Mesenchymal stem cell (in vitro differentiated cells and primary cell): ENCODE measurements at regions not wholly inside any gene's neighbourhood (a gene's known extent, or its start where the extent isn't known, plus 50 kb on each side); places are given as distances from the start of the nearest gene placed in this dataset.

ENCODE experiments used
- DNase-seq: peaks from one replicate; pipeline ENCODE4 v3.0.0-alpha.2; 2013
- H2AFZ ChIP-seq: one replicate; pipeline ENCODE4 v1.6.1; 2013; ENCODE audit warnings: low read depth, mild to moderate bottlenecking, control low read depth, inconsistent platforms, low read length, moderate library complexity
- H2AK5ac ChIP-seq: 2 replicates; pipeline ENCODE4 v1.6.1; 2013; ENCODE audit warnings: low read length, moderate library complexity, mild to moderate bottlenecking, inconsistent platforms; ENCODE audit not compliant: severe bottlenecking
- H2BK120ac ChIP-seq: one replicate; pipeline ENCODE4 v1.6.1; 2013; ENCODE audit warnings: low read depth, mild to moderate bottlenecking, inconsistent platforms, low read length, moderate library complexity
- H2BK12ac ChIP-seq, 2 experiments: one replicate each; pipeline ENCODE4 v1.6.1; 2013; ENCODE audit warnings: inconsistent platforms in 2 of 2, low read length in 2 of 2, mild to moderate bottlenecking in 2 of 2, moderate library complexity in 2 of 2, control low read depth in 1 of 2
- H2BK15ac ChIP-seq: one replicate; pipeline ENCODE4 v1.6.1; 2013; ENCODE audit warnings: mild to moderate bottlenecking, low read depth, inconsistent platforms; ENCODE audit not compliant: poor library complexity, severe bottlenecking
- H2BK5ac ChIP-seq: 2 replicates; pipeline ENCODE4 v1.6.1; 2013; ENCODE audit warnings: low read depth, mild to moderate bottlenecking, low read length, control low read depth, inconsistent platforms; ENCODE audit not compliant: poor library complexity, severe bottlenecking
- H3K14ac ChIP-seq, 2 experiments: one replicate each; pipeline ENCODE4 v1.6.1; 2013; ENCODE audit warnings: inconsistent platforms in 2 of 2, low read length in 2 of 2, control low read depth in 1 of 2, mild to moderate bottlenecking in 1 of 2, moderate library complexity in 1 of 2
- H3K18ac ChIP-seq, 2 experiments: one replicate each; pipeline ENCODE4 v1.6.1; 2013; ENCODE audit warnings: inconsistent platforms in 2 of 2, low read length in 2 of 2, control low read depth in 1 of 2, low read depth in 1 of 2, mild to moderate bottlenecking in 1 of 2
- H3K23ac ChIP-seq, 2 experiments: one replicate each; pipeline ENCODE4 v1.6.1; 2013; ENCODE audit warnings: inconsistent platforms in 2 of 2, low read length in 2 of 2, mild to moderate bottlenecking in 2 of 2, moderate library complexity in 2 of 2, control low read depth in 1 of 2
- H3K27ac ChIP-seq: 2 replicates; pipeline ENCODE4 v1.5.1; 2013; ENCODE audit warnings: mild to moderate bottlenecking, moderate library complexity, low read length, control low read depth, inconsistent platforms; ENCODE audit not compliant: poor library complexity, severe bottlenecking
- H3K27me3 ChIP-seq, 2 experiments: 2 replicates each; pipeline versions ENCODE4 v1.6.1 to v1.7.0; 2013; ENCODE audit warnings: low read length in 2 of 2, mild to moderate bottlenecking in 2 of 2, moderate library complexity in 2 of 2, control low read depth in 1 of 2, inconsistent platforms in 1 of 2; ENCODE audit not compliant: control insufficient read depth in 1 of 2, insufficient read depth in 1 of 2
- H3K36me3 ChIP-seq, 2 experiments: 2 replicates each; pipeline versions ENCODE4 v1.6.1 to v1.7.0; 2013; ENCODE audit warnings: low read length in 2 of 2, control low read depth in 1 of 2, inconsistent platforms in 1 of 2, low read depth in 1 of 2, mild to moderate bottlenecking in 1 of 2; ENCODE audit not compliant: insufficient read depth in 2 of 2, control insufficient read depth in 1 of 2
- H3K4ac ChIP-seq, 2 experiments: one replicate each; pipeline ENCODE4 v1.6.1; 2013; ENCODE audit warnings: inconsistent platforms in 2 of 2, low read length in 2 of 2, mild to moderate bottlenecking in 2 of 2, moderate library complexity in 2 of 2, control low read depth in 1 of 2, low read depth in 1 of 2
- H3K4me1 ChIP-seq: 2 replicates; pipeline ENCODE4 v1.6.1; 2013; ENCODE audit warnings: low read depth, low read length, control low read depth; ENCODE audit not compliant: control insufficient read depth, insufficient read depth
- H3K4me2 ChIP-seq: 2 replicates; pipeline ENCODE4 v1.6.1; 2013; ENCODE audit warnings: low read length, mild to moderate bottlenecking, inconsistent platforms; ENCODE audit not compliant: poor library complexity, severe bottlenecking
- H3K4me3 ChIP-seq, 2 experiments: 2 replicates each; pipeline versions ENCODE4 v1.5.1 to v1.7.0; 2013; ENCODE audit warnings: low read length in 2 of 2, mild to moderate bottlenecking in 2 of 2, control low read depth in 1 of 2, low read depth in 1 of 2; ENCODE audit not compliant: insufficient read depth in 1 of 2
- H3K79me1 ChIP-seq: replicated peaks from 2 replicates; pipeline ENCODE4 v1.6.1; 2013; ENCODE audit warnings: mild to moderate bottlenecking, control low read depth, low read length, inconsistent platforms; ENCODE audit not compliant: poor library complexity, severe bottlenecking
- H3K9ac ChIP-seq: 2 replicates; pipeline ENCODE4 v1.7.0; 2013; ENCODE audit warnings: mild to moderate bottlenecking, low read length, moderate library complexity
- H3K9me3 ChIP-seq: 2 replicates; pipeline ENCODE4 v1.7.0; 2013; ENCODE audit warnings: mild to moderate bottlenecking, low read length; ENCODE audit not compliant: control insufficient read depth
- H4K8ac ChIP-seq: one replicate; pipeline ENCODE4 v1.6.1; 2013; ENCODE audit warnings: inconsistent platforms, mild to moderate bottlenecking, low read length, moderate library complexity
- H4K91ac ChIP-seq: one replicate; pipeline ENCODE4 v1.6.1; 2013; ENCODE audit warnings: mild to moderate bottlenecking, low read length, inconsistent platforms
- WGBS: methylation state at CpG from one replicate; pipeline ENCODE4 v1.1.7; 2013; ENCODE audit warnings: mixed read lengths; 5-methylcytosine and 5-hydroxymethylcytosine counted together

- H2BK15ac ChIP-seq: no peak overlapping the region
- 96% methylated on average over 7 of the region's 7 CpGs for WGBS
- H2BK5ac ChIP-seq: no peak overlapping the region
- no peaks in the 10 kb centered on the region for H3K79me1 ChIP-seq
- no peak overlapping the region for H3K18ac ChIP-seq
- no peak overlapping the region for H2AFZ ChIP-seq
- H3K23ac ChIP-seq: no peak overlapping the region
- no peak overlapping the region for H2BK12ac ChIP-seq
- DNase-seq: no peak
- H2AK5ac ChIP-seq: no peak overlapping the region
- no peak overlapping the region for H4K91ac ChIP-seq
- H3K27me3 ChIP-seq: peaks cover 13 to 36% of the 10 kb centered on the region in 2 experiments
- no peak overlapping the region for H3K4me2 ChIP-seq
- H3K4me3 ChIP-seq: no peak overlapping the region
- peaks cover 33% of the 10 kb centered on the region for H3K4me1 ChIP-seq
- H2BK120ac ChIP-seq: no peak overlapping the region
- H3K9me3 ChIP-seq: no peaks in the 10 kb centered on the region
- no peak overlapping the region for H3K4ac ChIP-seq
- no peak overlapping the region for H3K27ac ChIP-seq
- no peak overlapping the region for H3K14ac ChIP-seq
- H4K8ac ChIP-seq: no peak overlapping the region
- H3K9ac ChIP-seq: no peak overlapping the region
- H3K36me3 ChIP-seq: no peaks in the 10 kb centered on the region
Observed at GRCh38 chr20:24742436-24742835, 206.6 kb upstream of the CST7 start.

- no peak overlapping the region for H2BK15ac ChIP-seq
- no peak overlapping the region for H4K8ac ChIP-seq
- H3K36me3 ChIP-seq: no peaks in the 10 kb centered on the region
- no peak overlapping the region for H3K9ac ChIP-seq
- H3K18ac ChIP-seq: no peak overlapping the region
- no peak overlapping the region for H3K27ac ChIP-seq
- no peak overlapping the region for H2BK12ac ChIP-seq
- H3K4me3 ChIP-seq: no peak overlapping the region
- no peak overlapping the region for H3K4ac ChIP-seq
- no peak overlapping the region for H4K91ac ChIP-seq
- no peak overlapping the region for H2AK5ac ChIP-seq
- no peak overlapping the region for H2BK5ac ChIP-seq
- WGBS: 91% methylated on average over 5 of the region's 5 CpGs
- H3K9me3 ChIP-seq: no peaks in the 10 kb centered on the region
- H3K14ac ChIP-seq: no peak overlapping the region
- no peak overlapping the region for H3K23ac ChIP-seq
- DNase-seq: no peak
- peaks cover 8 to 34% of the 10 kb centered on the region in 2 experiments for H3K27me3 ChIP-seq
- H3K79me1 ChIP-seq: no peaks in the 10 kb centered on the region
- H3K4me1 ChIP-seq: peaks cover 32% of the 10 kb centered on the region
- no peak overlapping the region for H2AFZ ChIP-seq
- H2BK120ac ChIP-seq: no peak overlapping the region
- H3K4me2 ChIP-seq: no peak overlapping the region
Observed at GRCh38 chr20:24742989-24743388, 206.1 kb upstream of the CST7 start.

- DNase-seq: no peak
- H4K91ac ChIP-seq: no peak overlapping the region
- H3K36me3 ChIP-seq: no peaks in the 10 kb centered on the region
- H3K4me3 ChIP-seq: no peak overlapping the region
- H3K14ac ChIP-seq: no peak overlapping the region
- H2BK12ac ChIP-seq: no peak overlapping the region
- no peaks in the 10 kb centered on the region for H3K79me1 ChIP-seq
- no peak overlapping the region for H2BK120ac ChIP-seq
- no peak overlapping the region for H3K23ac ChIP-seq
- H3K4me1 ChIP-seq: peaks cover 31% of the 10 kb centered on the region
- H3K27ac ChIP-seq: no peak overlapping the region
- no peak overlapping the region for H3K4me2 ChIP-seq
- WGBS: 62% methylated on average over 5 of the region's 5 CpGs
- no peak overlapping the region for H2BK15ac ChIP-seq
- no peaks in the 10 kb centered on the region for H3K9me3 ChIP-seq
- no peak overlapping the region for H3K4ac ChIP-seq
- H3K18ac ChIP-seq: no peak overlapping the region
- no peak overlapping the region for H2AK5ac ChIP-seq
- H3K9ac ChIP-seq: no peak overlapping the region
- peaks cover 5 to 34% of the 10 kb centered on the region in 2 experiments for H3K27me3 ChIP-seq
- no peak overlapping the region for H2AFZ ChIP-seq
- no peak overlapping the region for H2BK5ac ChIP-seq
- H4K8ac ChIP-seq: no peak overlapping the region
Observed at GRCh38 chr20:24743641-24744040, 205.4 kb upstream of the CST7 start.

- Histone ChIP-seq H3K23ac (no peak overlapping the region), H2BK5ac (no peak overlapping the region), H3K27ac (no peak overlapping the region), H4K8ac (no peak overlapping the region), H4K91ac (no peak overlapping the region), H3K4me2 (no peak overlapping the region), H2BK120ac (no peak overlapping the region), H3K18ac (no peak overlapping the region), H2BK15ac (no peak overlapping the region), H3K79me1 (no peaks in the 10 kb centered on the region), H3K14ac (no peak overlapping the region), H3K4ac (no peak overlapping the region), H2AFZ (no peak overlapping the region), H3K36me3 (no peaks in the 10 kb centered on the region), H2AK5ac (peak overlapping the region; percentile 17), H3K4me1 (peaks cover 28% of the 10 kb centered on the region), H3K9ac (no peak overlapping the region), H2BK12ac (no peak overlapping the region), H3K4me3 (no peak overlapping the region), H3K27me3 (peaks cover 5 to 34% of the 10 kb centered on the region in 2 experiments), H3K9me3 (no peaks in the 10 kb centered on the region)
- WGBS: 90% methylated on average over 3 of the region's 3 CpGs
- DNase-seq: no peak
Observed at GRCh38 chr20:24744747-24745146, 204.3 kb upstream of the CST7 start.
